Erythroblast (primary cell): ENCODE measurements at regions not wholly inside any gene's neighbourhood (a gene's known extent, or its start where the extent isn't known, plus 50 kb on each side); places are given as distances from the start of the nearest gene placed in this dataset.

Experiments
- GATA1 ChIP-seq: IDR thresholded peaks from 2 replicates; pipeline ENCODE4 v1.6.1; 2011; ENCODE audit warnings: low read depth, mild to moderate bottlenecking, control low read depth, low read length, moderate library complexity
- POLR2A ChIP-seq: IDR thresholded peaks from 2 replicates; pipeline ENCODE4 v1.6.1; 2011; ENCODE audit warnings: mild to moderate bottlenecking, low read length

- no peak for TF ChIP-seq POLR2A
- no peak for TF ChIP-seq GATA1
These were observed 82.1 kb upstream of the COL21A1 start for GRCh38 chr6:56329271-56330050.
